DND-41 (cell line): ENCODE measurements at regions not wholly inside any gene's neighbourhood (a gene's known extent, or its start where the extent isn't known, plus 50 kb on each side); places are given as distances from the start of the nearest gene placed in this dataset.

Source experiments
- ATAC-seq: fragments of 200-7000 bp; cut with Tn5 transposase; 3 replicates; pipeline ENCODE4 v1.9.1; 2021; ENCODE audit warnings: low read depth; ENCODE audit not compliant: insufficient read depth
- DNase-seq: peaks from one replicate; pipeline ENCODE4 v3.0.0-alpha.2; 2020
- H2AFZ ChIP-seq: 2 replicates; pipeline ENCODE4 v1.6.0; 2012; ENCODE audit warnings: low read depth, low read length
- H3K27ac ChIP-seq: 2 replicates; pipeline ENCODE4 v1.5.1; 2012; ENCODE audit warnings: low read length, inconsistent platforms
- H3K27me3 ChIP-seq: fragments of 200-600 bp; sonication (generic); 2 replicates; pipeline ENCODE4 v1.6.0; 2012; ENCODE audit warnings: low read length, mild to moderate bottlenecking, inconsistent platforms; ENCODE audit not compliant: insufficient read depth, poor library complexity
- H3K36me3 ChIP-seq: 2 replicates; pipeline ENCODE4 v1.5.1; 2012; ENCODE audit warnings: low read length, inconsistent platforms; ENCODE audit not compliant: insufficient read depth
- H3K4me1 ChIP-seq: 2 replicates; pipeline ENCODE4 v1.5.1; 2012; ENCODE audit warnings: mild to moderate bottlenecking, low read length; ENCODE audit not compliant: insufficient read depth
- H3K4me2 ChIP-seq: 2 replicates; pipeline ENCODE4 v1.6.0; 2012; ENCODE audit warnings: mild to moderate bottlenecking, moderate library complexity, low read length, inconsistent platforms; ENCODE audit not compliant: insufficient read depth
- H3K4me3 ChIP-seq, 2 experiments: fragments of 200-600 bp in 1 of 2; shearing (Covaris generic) in 1 of 2; 2 replicates each; pipeline ENCODE4 v1.5.1; 2012 to 2016; ENCODE audit warnings: inconsistent platforms in 2 of 2, low read length in 2 of 2, mild to moderate bottlenecking in 2 of 2, low read depth in 1 of 2, moderate library complexity in 1 of 2
- H3K79me2 ChIP-seq: 2 replicates; pipeline ENCODE4 v1.6.0; 2012; ENCODE audit warnings: low read length, inconsistent platforms; ENCODE audit not compliant: insufficient read depth
- H3K9ac ChIP-seq: 2 replicates; pipeline ENCODE4 v1.6.0; 2012; ENCODE audit warnings: low read depth, mild to moderate bottlenecking, inconsistent platforms, low read length, moderate library complexity
- H3K9me3 ChIP-seq: 2 replicates; pipeline ENCODE4 v1.5.1; 2012; ENCODE audit warnings: low read length, moderate library complexity, mild to moderate bottlenecking, inconsistent platforms; ENCODE audit not compliant: insufficient read depth, severe bottlenecking
- H4K20me1 ChIP-seq: 2 replicates; pipeline ENCODE4 v1.6.0; 2012; ENCODE audit warnings: low read length; ENCODE audit not compliant: insufficient read depth
- CTCF ChIP-seq: IDR thresholded peaks from 2 replicates; pipeline ENCODE4 v1.5.1; 2012; ENCODE audit warnings: borderline replicate concordance, low read length, moderate library complexity, mild to moderate bottlenecking; ENCODE audit not compliant: poor library complexity, severe bottlenecking; ENCODE audit errors: extremely low read depth
- EZH2 ChIP-seq: IDR thresholded peaks from 3 replicates; pipeline ENCODE4 v1.6.1; 2012; ENCODE audit warnings: borderline replicate concordance, low read depth, mild to moderate bottlenecking, moderate library complexity, low read length, inconsistent platforms; ENCODE audit not compliant: severe bottlenecking

DNA sequence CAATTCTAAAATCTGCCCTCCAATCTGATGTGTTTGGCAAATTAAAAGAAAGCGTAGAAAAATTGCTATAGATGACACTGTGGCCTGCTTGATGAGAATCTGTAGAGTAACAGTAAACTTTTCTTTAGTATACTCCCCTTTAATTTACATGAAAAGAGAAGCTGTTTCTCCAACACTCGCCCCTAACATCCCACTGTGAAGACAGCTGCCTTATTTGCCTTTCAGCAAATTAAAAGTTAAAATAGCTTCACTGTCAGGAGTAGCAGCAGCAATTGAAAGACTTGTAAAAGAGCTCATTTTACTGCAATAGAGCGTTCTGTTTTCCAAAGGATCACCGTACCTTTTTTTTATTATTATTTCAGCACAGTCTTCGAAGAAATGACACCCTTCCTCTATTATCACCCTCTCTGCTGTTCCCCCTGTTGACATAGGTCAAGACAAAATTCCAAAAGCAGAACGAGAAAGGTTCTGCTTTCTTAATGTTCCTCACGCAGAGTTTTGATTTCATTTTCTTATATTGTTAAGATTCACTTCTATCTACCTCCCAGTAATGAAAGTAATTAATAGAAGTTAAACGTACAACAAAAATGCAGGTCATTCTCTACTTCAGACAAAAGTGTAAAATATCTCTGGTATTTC, 153.5 kb upstream of the USP15 start:
- H3K4me3 ChIP-seq: no peak overlapping the region
- no peaks in the 10 kb centered on the region for H3K4me1 ChIP-seq
- no peak overlapping the region for H2AFZ ChIP-seq
- H3K27ac ChIP-seq: no peak overlapping the region
- no peak for DNase-seq
- H3K79me2 ChIP-seq: no peaks in the 10 kb centered on the region
- no peak overlapping the region for H3K4me2 ChIP-seq
- ATAC-seq: no peak
- no peaks in the 10 kb centered on the region for H3K27me3 ChIP-seq
- H4K20me1 ChIP-seq: no peaks in the 10 kb centered on the region
- no peak overlapping the region for H3K9ac ChIP-seq
- TF ChIP-seq CTCF (no peak), EZH2 (no peak)
- no peaks in the 10 kb centered on the region for H3K9me3 ChIP-seq
- H3K36me3 ChIP-seq: no peaks in the 10 kb centered on the region

GRCh38 chr12:62113366-62114011, 146.7 kb upstream of the USP15 start:
- Histone ChIP-seq H2AFZ (no peak overlapping the region), H3K4me3 (no peak overlapping the region), H3K27me3 (no peaks in the 10 kb centered on the region), H3K4me2 (no peak overlapping the region), H3K9me3 (no peaks in the 10 kb centered on the region), H3K79me2 (no peaks in the 10 kb centered on the region), H3K9ac (no peak overlapping the region), H4K20me1 (no peaks in the 10 kb centered on the region), H3K27ac (no peak overlapping the region), H3K36me3 (no peaks in the 10 kb centered on the region), H3K4me1 (no peaks in the 10 kb centered on the region)
- DNase-seq: no peak
- TF ChIP-seq EZH2 (no peak), CTCF (no peak)
- no peak for ATAC-seq

DNA sequence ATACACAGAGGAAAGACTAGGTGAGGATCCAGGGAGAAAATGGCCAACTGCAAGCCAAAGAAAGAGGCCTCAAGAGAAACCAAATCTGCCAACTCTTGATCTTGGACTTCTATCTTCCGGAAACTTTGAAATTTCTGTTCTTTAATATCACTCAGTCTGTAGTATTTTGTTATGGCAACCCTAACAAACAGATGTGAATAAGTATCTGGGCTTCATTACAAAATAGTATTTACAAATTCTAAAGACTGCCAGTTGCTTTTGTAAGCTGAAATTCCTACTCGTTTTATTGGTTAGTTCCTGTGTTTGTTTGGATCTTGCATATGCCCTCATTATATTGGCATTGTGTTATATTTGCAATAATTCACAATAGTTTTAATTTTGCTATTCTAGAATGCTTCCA, 143.2 kb upstream of the USP15 start:
- Histone ChIP-seq H3K27ac (no peak overlapping the region), H3K36me3 (no peaks in the 10 kb centered on the region), H3K4me2 (no peak overlapping the region), H3K27me3 (no peaks in the 10 kb centered on the region), H3K4me3 (no peak overlapping the region), H4K20me1 (no peaks in the 10 kb centered on the region), H3K9ac (no peak overlapping the region), H3K79me2 (no peaks in the 10 kb centered on the region), H3K4me1 (no peaks in the 10 kb centered on the region), H3K9me3 (no peaks in the 10 kb centered on the region), H2AFZ (no peak overlapping the region)
- ATAC-seq: no peak
- DNase-seq: no peak
- TF ChIP-seq CTCF (no peak), EZH2 (no peak)
